GM23338 (cell line): ENCODE measurements at regions not wholly inside any gene's neighbourhood (a gene's known extent, or its start where the extent isn't known, plus 50 kb on each side); places are given as distances from the start of the nearest gene placed in this dataset.

Experiments
- ATAC-seq: fragments of 200-7000 bp; cut with Tn5 transposase; 3 replicates; pipeline ENCODE4 v1.9.1; 2020
- DNase-seq: peaks from one replicate; pipeline ENCODE4 v3.0.0-alpha.2; 2015; ENCODE audit warnings: low spot score
- H2AFZ ChIP-seq: fragments of 200-600 bp; sonication (generic); 2 replicates; pipeline ENCODE4 v1.8.0; 2016; ENCODE audit warnings: antibody characterized with exemption, mild to moderate bottlenecking, moderate library complexity
- H3F3A ChIP-seq: fragments of 200-600 bp; sonication (generic); replicated peaks from 2 replicates; pipeline ENCODE4 v1.8.0; 2017; ENCODE audit warnings: antibody characterized with exemption, mixed run types, low read depth
- H3K27ac ChIP-seq: fragments of 200-600 bp; sonication (generic); 2 replicates; pipeline ENCODE4 v1.6.1; 2016; ENCODE audit warnings: low read depth
- H3K27me3 ChIP-seq: fragments of 200-600 bp; sonication (generic); 2 replicates; pipeline ENCODE4 v1.8.0; 2016; ENCODE audit warnings: mild to moderate bottlenecking, mixed run types, moderate library complexity; ENCODE audit not compliant: insufficient read depth
- H3K36me3 ChIP-seq: fragments of 200-600 bp; sonication (generic); 2 replicates; pipeline ENCODE4 v1.8.0; 2016; ENCODE audit warnings: mild to moderate bottlenecking; ENCODE audit not compliant: insufficient read depth
- H3K4me1 ChIP-seq: fragments of 200-600 bp; sonication (generic); 2 replicates; pipeline ENCODE4 v1.8.0; 2016; ENCODE audit warnings: mild to moderate bottlenecking, moderate library complexity; ENCODE audit not compliant: insufficient read depth
- H3K4me2 ChIP-seq: fragments of 200-600 bp; sonication (generic); 2 replicates; pipeline ENCODE4 v1.7.1; 2017; ENCODE audit warnings: mixed run types
- H3K4me3 ChIP-seq: fragments of 200-600 bp; sonication (generic); 2 replicates; pipeline ENCODE4 v1.6.1; 2016; ENCODE audit warnings: mixed run types
- H3K79me2 ChIP-seq: fragments of 200-600 bp; sonication (generic); replicated peaks from 2 replicates; pipeline ENCODE4 v1.8.0; 2017; ENCODE audit warnings: mild to moderate bottlenecking; ENCODE audit not compliant: insufficient read depth
- H3K9me2 ChIP-seq: fragments of 200-600 bp; sonication (generic); 2 replicates; pipeline ENCODE4 v1.8.0; 2017; ENCODE audit not compliant: insufficient read depth
- H4K20me1 ChIP-seq: fragments of 200-600 bp; sonication (generic); replicated peaks from 2 replicates; pipeline ENCODE4 v1.8.0; 2017; ENCODE audit warnings: mild to moderate bottlenecking; ENCODE audit not compliant: insufficient read depth
- H3K27ac Mint-ChIP-seq: 2 replicates; pipeline ENCODE4 v1.8.0; 2020; ENCODE audit warnings: inconsistent platforms, mild to moderate bottlenecking, moderate library complexity, mixed read lengths
- H3K27me3 Mint-ChIP-seq: 3 replicates; pipeline ENCODE4 v1.8.0; 2022; ENCODE audit warnings: low read depth, mild to moderate bottlenecking, moderate library complexity, mixed read lengths, inconsistent platforms; ENCODE audit not compliant: insufficient read depth, poor library complexity
- H3K36me3 Mint-ChIP-seq: 3 replicates; pipeline ENCODE4 v1.8.0; 2021; ENCODE audit warnings: low read depth, mild to moderate bottlenecking, inconsistent platforms, moderate library complexity, mixed read lengths
- H3K4me1 Mint-ChIP-seq: 3 replicates; pipeline ENCODE4 v1.8.0; 2020; ENCODE audit warnings: mild to moderate bottlenecking, inconsistent platforms, mixed read lengths
- H3K4me3 Mint-ChIP-seq: 3 replicates; pipeline ENCODE4 v1.8.0; 2021; ENCODE audit warnings: moderate library complexity, mild to moderate bottlenecking, inconsistent platforms, mixed read lengths
- H3K9me3 Mint-ChIP-seq: 3 replicates; pipeline ENCODE4 v1.8.0; 2020; ENCODE audit warnings: moderate library complexity, mild to moderate bottlenecking, inconsistent platforms, mixed read lengths
- CREB1 ChIP-seq: fragments of 250-450 bp; sonication (Bioruptor Pico); IDR thresholded peaks from 2 replicates; pipeline ENCODE4 v1.5.0; 2020; ENCODE audit warnings: low read depth, mild to moderate bottlenecking, moderate library complexity
- ETS1 ChIP-seq: IDR thresholded peaks from 2 replicates; pipeline ENCODE4 v1.6.1; 2016; ENCODE audit warnings: antibody characterized with exemption
- EZH2 ChIP-seq: fragments of 200-600 bp; sonication (generic); IDR thresholded peaks from one replicate; pipeline ENCODE4 v1.8.0; 2017; ENCODE audit warnings: antibody characterized with exemption, mild to moderate bottlenecking, low read depth; ENCODE audit not compliant: unreplicated experiment
- EZH2phosphoT487 ChIP-seq: fragments of 200-600 bp; sonication (generic); IDR thresholded peaks from one replicate; pipeline ENCODE4 v1.8.1; 2018; ENCODE audit warnings: antibody characterized with exemption; ENCODE audit not compliant: unreplicated experiment
- NANOG ChIP-seq: IDR thresholded peaks from 2 replicates; pipeline ENCODE4 v1.6.1; 2016; ENCODE audit warnings: antibody characterized with exemption, borderline replicate concordance
- POLR2AphosphoS5 ChIP-seq: IDR thresholded peaks from 2 replicates; pipeline ENCODE4 v1.6.1; 2016; ENCODE audit warnings: antibody characterized with exemption, low read depth
- STAT1 ChIP-seq: IDR thresholded peaks from one replicate; pipeline ENCODE4 v1.6.1; 2016; ENCODE audit warnings: antibody characterized with exemption; ENCODE audit not compliant: unreplicated experiment
- ZNF114 ChIP-seq: fragments of 250-450 bp; sonication (Bioruptor Pico); IDR thresholded peaks from 2 replicates; pipeline ENCODE4 v1.5.0; 2020; ENCODE audit warnings: mild to moderate bottlenecking, moderate library complexity
- ZNF462 ChIP-seq: fragments of 250-450 bp; sonication (Bioruptor Pico); IDR thresholded peaks from 2 replicates; pipeline ENCODE4 v1.5.0; 2020; ENCODE audit warnings: mild to moderate bottlenecking, moderate library complexity

- H3K79me2 ChIP-seq: no peaks in the 10 kb centered on the region
- H3K4me1 ChIP-seq: no peaks in the 10 kb centered on the region
- no peaks in the 10 kb centered on the region for H3K36me3 Mint-ChIP-seq
- no peak overlapping the region for H3K4me2 ChIP-seq
- H3K4me1 Mint-ChIP-seq: peaks cover 15% of the 10 kb centered on the region
- ATAC-seq (no peak), DNase-seq (no peak)
- TF ChIP-seq EZH2 (no peak), EZH2phosphoT487 (no peak), POLR2AphosphoS5 (no peak), STAT1 (no peak)
- H2AFZ ChIP-seq: no peak overlapping the region
- peaks cover 5% of the 10 kb centered on the region; the same call in 1 of the 2 replicates for H3K9me2 ChIP-seq
- H3K9me3 Mint-ChIP-seq: no peaks in the 10 kb centered on the region
- H3K27me3 Mint-ChIP-seq: peaks cover 5% of the 10 kb centered on the region
- H3K4me3 ChIP-seq: no peak overlapping the region
- H3K27ac ChIP-seq: no peak overlapping the region
- no peaks in the 10 kb centered on the region for H3K36me3 ChIP-seq
- no peaks in the 10 kb centered on the region for H3K27me3 ChIP-seq
- no peaks in the 10 kb centered on the region for H3F3A ChIP-seq
- H3K4me3 Mint-ChIP-seq: no peak overlapping the region
- no peak overlapping the region for H3K27ac Mint-ChIP-seq
- H4K20me1 ChIP-seq: no peaks in the 10 kb centered on the region
Observed at GRCh38 chr10:6343305-6344010, 140.7 kb downstream of the PFKFB3 start.

- Histone ChIP-seq H3K4me2 (no peak overlapping the region), H3K9me2 (peaks cover 13% of the 10 kb centered on the region; the same call in 1 of the 2 replicates), H4K20me1 (no peaks in the 10 kb centered on the region), H3F3A (no peaks in the 10 kb centered on the region), H3K79me2 (no peaks in the 10 kb centered on the region), H3K4me3 (no peak overlapping the region), H3K27ac (no peak overlapping the region), H3K4me1 (no peaks in the 10 kb centered on the region), H3K36me3 (no peaks in the 10 kb centered on the region), H3K27me3 (no peaks in the 10 kb centered on the region), H2AFZ (no peak overlapping the region)
- no peak for ATAC-seq
- peaks cover 16% of the 10 kb centered on the region for H3K4me1 Mint-ChIP-seq
- TF ChIP-seq NANOG (no peak), ZNF114 (CRISPR knock-in tag) (no peak), EZH2phosphoT487 (no peak)
- H3K9me3 Mint-ChIP-seq: no peaks in the 10 kb centered on the region
- no peak overlapping the region for H3K27ac Mint-ChIP-seq
- no peak for DNase-seq
- no peaks in the 10 kb centered on the region for H3K36me3 Mint-ChIP-seq
- H3K4me3 Mint-ChIP-seq: no peak overlapping the region
- peaks cover 5% of the 10 kb centered on the region for H3K27me3 Mint-ChIP-seq
Observed at GRCh38 chr10:6345404-6345803, 142.7 kb downstream of the PFKFB3 start.

DNA sequence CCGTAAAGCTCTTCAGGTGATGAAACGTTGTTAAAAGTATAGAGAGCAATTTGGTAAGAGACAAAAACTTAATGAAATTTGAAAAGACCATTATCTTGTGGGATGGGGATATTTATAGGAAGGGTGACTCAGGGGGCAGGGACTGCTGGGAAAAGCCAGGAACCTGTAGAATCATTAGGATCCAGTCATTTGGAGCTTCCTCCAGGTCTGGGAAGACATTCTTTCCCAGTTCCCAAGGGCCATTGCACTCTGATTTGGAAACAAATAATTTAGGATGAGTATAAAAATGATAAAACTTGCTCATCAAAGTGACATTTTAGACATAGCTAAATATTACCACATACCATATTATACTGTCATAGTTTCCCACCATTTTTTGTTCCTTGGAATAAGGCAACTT is 143.9 kb downstream of the PFKFB3 start:
- Mint-ChIP-seq H3K27ac (no peak overlapping the region), H3K36me3 (no peaks in the 10 kb centered on the region), H3K9me3 (no peaks in the 10 kb centered on the region), H3K27me3 (no peaks in the 10 kb centered on the region), H3K4me1 (peaks cover 11% of the 10 kb centered on the region), H3K4me3 (no peak overlapping the region)
- ATAC-seq (no peak), DNase-seq (no peak)
- H3K4me2 ChIP-seq: no peak overlapping the region
- H3K79me2 ChIP-seq: no peaks in the 10 kb centered on the region
- no peaks in the 10 kb centered on the region for H3F3A ChIP-seq
- H4K20me1 ChIP-seq: no peaks in the 10 kb centered on the region
- H3K27me3 ChIP-seq: no peaks in the 10 kb centered on the region
- peaks cover 16% of the 10 kb centered on the region; the same call in 1 of the 2 replicates for H3K9me2 ChIP-seq
- no peak overlapping the region for H2AFZ ChIP-seq
- H3K27ac ChIP-seq: no peak overlapping the region
- H3K4me1 ChIP-seq: no peaks in the 10 kb centered on the region
- H3K4me3 ChIP-seq: no peak overlapping the region
- H3K36me3 ChIP-seq: no peaks in the 10 kb centered on the region
- TF ChIP-seq ETS1 (no peak), ZNF462 (CRISPR knock-in tag) (no peak), EZH2phosphoT487 (no peak), ZNF114 (CRISPR knock-in tag) (no peak), EZH2 (no peak), CREB1 (CRISPR knock-in tag) (no peak), STAT1 (no peak)
